H1 (cell line): ENCODE measurements at regions not wholly inside any gene's neighbourhood (a gene's known extent, or its start where the extent isn't known, plus 50 kb on each side); places are given as distances from the start of the nearest gene placed in this dataset.

Experiments used
- ATF3 ChIP-seq: IDR thresholded peaks from 2 replicates; pipeline ENCODE4 v1.6.1; 2011; ENCODE audit warnings: low read depth, mild to moderate bottlenecking, low read length; ENCODE audit not compliant: insufficient read depth
- FOSL1 ChIP-seq: IDR thresholded peaks from 2 replicates; pipeline ENCODE4 v1.6.1; 2011; ENCODE audit warnings: mild to moderate bottlenecking, low read depth, low read length, moderate library complexity; ENCODE audit not compliant: insufficient read depth
- KDM4A ChIP-seq: IDR thresholded peaks from one replicate; pipeline ENCODE4 v1.7.1; 2012; ENCODE audit warnings: low read depth, mild to moderate bottlenecking, moderate library complexity, low read length, inconsistent platforms; ENCODE audit not compliant: severe bottlenecking
- KDM5A ChIP-seq: fragments of 200-600 bp; IDR thresholded peaks from 2 replicates; pipeline ENCODE4 v1.7.1; 2012; ENCODE audit warnings: mild to moderate bottlenecking, low read length, inconsistent platforms, mixed read lengths
- RNF2 ChIP-seq: fragments of 200-900, 300-1000 bp; sonication (generic); IDR thresholded peaks from 2 replicates; pipeline ENCODE4 v1.7.1; 2016; ENCODE audit warnings: borderline replicate concordance, low read depth, mild to moderate bottlenecking, antibody characterized with exemption, low read length; ENCODE audit not compliant: poor library complexity, severe bottlenecking; ENCODE audit errors: missing control alignments

- TF ChIP-seq KDM4A, result no peak
- TF ChIP-seq RNF2, result no peak
- TF ChIP-seq FOSL1, result no peak
- no peak for TF ChIP-seq KDM5A
- TF ChIP-seq ATF3, result no peak
These were observed 179.8 kb upstream of the NOX3 start (continued) for GRCh38 chr6:155635416-155635815.
